GM23338 (cell line): ENCODE measurements at regions not wholly inside any gene's neighbourhood (a gene's known extent, or its start where the extent isn't known, plus 50 kb on each side); places are given as distances from the start of the nearest gene placed in this dataset.

ENCODE experiments used
- EZH2 ChIP-seq: fragments of 200-600 bp; sonication (generic); IDR thresholded peaks from one replicate; pipeline ENCODE4 v1.8.0; 2017; ENCODE audit warnings: antibody characterized with exemption, mild to moderate bottlenecking, low read depth; ENCODE audit not compliant: unreplicated experiment
- EZH2phosphoT487 ChIP-seq: fragments of 200-600 bp; sonication (generic); IDR thresholded peaks from one replicate; pipeline ENCODE4 v1.8.1; 2018; ENCODE audit warnings: antibody characterized with exemption; ENCODE audit not compliant: unreplicated experiment
- JUNB ChIP-seq: IDR thresholded peaks from one replicate; pipeline ENCODE4 v1.6.1; 2016; ENCODE audit warnings: antibody characterized with exemption; ENCODE audit not compliant: unreplicated experiment
- NANOG ChIP-seq: IDR thresholded peaks from 2 replicates; pipeline ENCODE4 v1.6.1; 2016; ENCODE audit warnings: antibody characterized with exemption, borderline replicate concordance
- POLR2AphosphoS5 ChIP-seq: IDR thresholded peaks from 2 replicates; pipeline ENCODE4 v1.6.1; 2016; ENCODE audit warnings: antibody characterized with exemption, low read depth
- ZNF114 ChIP-seq: fragments of 250-450 bp; sonication (Bioruptor Pico); IDR thresholded peaks from 2 replicates; pipeline ENCODE4 v1.5.0; 2020; ENCODE audit warnings: mild to moderate bottlenecking, moderate library complexity
- ZNF331 ChIP-seq: fragments of 250-450 bp; sonication (Bioruptor Pico); IDR thresholded peaks from 2 replicates; pipeline ENCODE4 v1.5.0; 2020; ENCODE audit warnings: low read depth, mild to moderate bottlenecking, moderate library complexity
- TF ChIP-seq, protein P1 (sequence below), 2 experiments: fragments of 200-600 bp in 1 of 2; sonication (generic) in 1 of 2; conservative IDR thresholded peaks; 2 replicates each; pipeline versions ENCODE4 v1.5.1 to v1.6.1; 2016 to 2017; ENCODE audit warnings: antibody characterized with exemption in 2 of 2, low read depth in 2 of 2, mild to moderate bottlenecking in 2 of 2, moderate library complexity in 1 of 2
- TF ChIP-seq, protein P2 (sequence below): IDR thresholded peaks from one replicate; pipeline ENCODE4 v1.6.1; 2018; ENCODE audit warnings: antibody characterized with exemption; ENCODE audit not compliant: unreplicated experiment
- TF ChIP-seq, protein P3 (sequence below): IDR thresholded peaks from 2 replicates; pipeline ENCODE4 v1.6.1; 2016; ENCODE audit warnings: antibody characterized with exemption

DNA sequence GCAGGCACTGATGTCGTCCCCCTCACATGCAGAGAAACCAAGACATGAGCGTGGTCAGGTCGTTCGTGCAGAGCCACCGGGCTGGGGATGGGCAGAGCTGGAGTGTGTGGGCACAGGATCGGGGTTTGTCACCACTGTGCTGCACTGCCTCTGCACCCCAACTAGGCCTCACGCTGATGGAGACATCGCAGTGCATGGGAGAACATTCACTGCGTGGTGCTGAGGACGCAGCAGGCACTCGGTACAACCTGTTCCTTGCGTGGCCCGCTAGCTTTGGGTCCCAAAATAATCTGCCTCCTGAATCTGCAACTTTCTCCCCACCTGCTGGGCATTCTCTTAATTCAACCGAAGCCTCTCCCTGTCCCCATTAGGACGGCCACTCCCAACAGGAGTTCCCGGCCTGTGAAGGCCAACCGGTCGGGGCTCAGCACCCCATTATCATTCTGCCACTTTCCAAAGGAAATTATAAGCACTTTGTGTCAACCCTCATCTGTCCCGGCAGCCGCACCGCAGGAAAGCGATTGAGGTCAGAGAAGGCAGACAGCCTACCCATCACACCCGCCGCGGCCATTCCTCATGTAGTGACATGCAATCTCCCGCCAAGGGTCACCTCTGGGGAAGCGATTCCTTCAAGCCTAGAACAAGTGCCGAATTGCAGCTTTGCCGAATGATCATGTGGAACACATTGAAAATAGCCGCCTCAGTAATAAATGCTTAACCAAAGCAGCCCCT is 490.4 kb downstream of the MN1 start:
- TF ChIP-seq, protein P1, sequence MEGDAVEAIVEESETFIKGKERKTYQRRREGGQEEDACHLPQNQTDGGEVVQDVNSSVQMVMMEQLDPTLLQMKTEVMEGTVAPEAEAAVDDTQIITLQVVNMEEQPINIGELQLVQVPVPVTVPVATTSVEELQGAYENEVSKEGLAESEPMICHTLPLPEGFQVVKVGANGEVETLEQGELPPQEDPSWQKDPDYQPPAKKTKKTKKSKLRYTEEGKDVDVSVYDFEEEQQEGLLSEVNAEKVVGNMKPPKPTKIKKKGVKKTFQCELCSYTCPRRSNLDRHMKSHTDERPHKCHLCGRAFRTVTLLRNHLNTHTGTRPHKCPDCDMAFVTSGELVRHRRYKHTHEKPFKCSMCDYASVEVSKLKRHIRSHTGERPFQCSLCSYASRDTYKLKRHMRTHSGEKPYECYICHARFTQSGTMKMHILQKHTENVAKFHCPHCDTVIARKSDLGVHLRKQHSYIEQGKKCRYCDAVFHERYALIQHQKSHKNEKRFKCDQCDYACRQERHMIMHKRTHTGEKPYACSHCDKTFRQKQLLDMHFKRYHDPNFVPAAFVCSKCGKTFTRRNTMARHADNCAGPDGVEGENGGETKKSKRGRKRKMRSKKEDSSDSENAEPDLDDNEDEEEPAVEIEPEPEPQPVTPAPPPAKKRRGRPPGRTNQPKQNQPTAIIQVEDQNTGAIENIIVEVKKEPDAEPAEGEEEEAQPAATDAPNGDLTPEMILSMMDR (conservative IDR thresholded peaks at IDR 0.05; ENCODE audit: low read depth in 2 of 2) = 0 out of 4 replicates have a peak, but pooled peaks of 1 of the 2 experiments have one; percentile 14
- TF ChIP-seq NANOG (no peak), EZH2 (no peak), EZH2phosphoT487 (no peak), POLR2AphosphoS5 (no peak), ZNF331 (CRISPR knock-in tag) (no peak), JUNB (no peak), ZNF114 (CRISPR knock-in tag) (no peak)
- TF ChIP-seq, protein P2, sequence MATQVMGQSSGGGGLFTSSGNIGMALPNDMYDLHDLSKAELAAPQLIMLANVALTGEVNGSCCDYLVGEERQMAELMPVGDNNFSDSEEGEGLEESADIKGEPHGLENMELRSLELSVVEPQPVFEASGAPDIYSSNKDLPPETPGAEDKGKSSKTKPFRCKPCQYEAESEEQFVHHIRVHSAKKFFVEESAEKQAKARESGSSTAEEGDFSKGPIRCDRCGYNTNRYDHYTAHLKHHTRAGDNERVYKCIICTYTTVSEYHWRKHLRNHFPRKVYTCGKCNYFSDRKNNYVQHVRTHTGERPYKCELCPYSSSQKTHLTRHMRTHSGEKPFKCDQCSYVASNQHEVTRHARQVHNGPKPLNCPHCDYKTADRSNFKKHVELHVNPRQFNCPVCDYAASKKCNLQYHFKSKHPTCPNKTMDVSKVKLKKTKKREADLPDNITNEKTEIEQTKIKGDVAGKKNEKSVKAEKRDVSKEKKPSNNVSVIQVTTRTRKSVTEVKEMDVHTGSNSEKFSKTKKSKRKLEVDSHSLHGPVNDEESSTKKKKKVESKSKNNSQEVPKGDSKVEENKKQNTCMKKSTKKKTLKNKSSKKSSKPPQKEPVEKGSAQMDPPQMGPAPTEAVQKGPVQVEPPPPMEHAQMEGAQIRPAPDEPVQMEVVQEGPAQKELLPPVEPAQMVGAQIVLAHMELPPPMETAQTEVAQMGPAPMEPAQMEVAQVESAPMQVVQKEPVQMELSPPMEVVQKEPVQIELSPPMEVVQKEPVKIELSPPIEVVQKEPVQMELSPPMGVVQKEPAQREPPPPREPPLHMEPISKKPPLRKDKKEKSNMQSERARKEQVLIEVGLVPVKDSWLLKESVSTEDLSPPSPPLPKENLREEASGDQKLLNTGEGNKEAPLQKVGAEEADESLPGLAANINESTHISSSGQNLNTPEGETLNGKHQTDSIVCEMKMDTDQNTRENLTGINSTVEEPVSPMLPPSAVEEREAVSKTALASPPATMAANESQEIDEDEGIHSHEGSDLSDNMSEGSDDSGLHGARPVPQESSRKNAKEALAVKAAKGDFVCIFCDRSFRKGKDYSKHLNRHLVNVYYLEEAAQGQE = no peak
- TF ChIP-seq, protein P3, sequence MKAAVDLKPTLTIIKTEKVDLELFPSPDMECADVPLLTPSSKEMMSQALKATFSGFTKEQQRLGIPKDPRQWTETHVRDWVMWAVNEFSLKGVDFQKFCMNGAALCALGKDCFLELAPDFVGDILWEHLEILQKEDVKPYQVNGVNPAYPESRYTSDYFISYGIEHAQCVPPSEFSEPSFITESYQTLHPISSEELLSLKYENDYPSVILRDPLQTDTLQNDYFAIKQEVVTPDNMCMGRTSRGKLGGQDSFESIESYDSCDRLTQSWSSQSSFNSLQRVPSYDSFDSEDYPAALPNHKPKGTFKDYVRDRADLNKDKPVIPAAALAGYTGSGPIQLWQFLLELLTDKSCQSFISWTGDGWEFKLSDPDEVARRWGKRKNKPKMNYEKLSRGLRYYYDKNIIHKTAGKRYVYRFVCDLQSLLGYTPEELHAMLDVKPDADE = no peak
